MCF 10A (cell line): ENCODE measurements at regions not wholly inside any gene's neighbourhood (a gene's known extent, or its start where the extent isn't known, plus 50 kb on each side); places are given as distances from the start of the nearest gene placed in this dataset.

Source experiments
- BruUV-seq: library from RNA; stranded (reverse); fragments of 400-500 nt; replicated peaks from 2 replicates; lab custom pipeline; 2021; lab: Mats Ljungman, UMichigan
- CTCF ChIA-PET: fragments of 300-600 bp; sonication (Branson Sonifier 250); formaldehyde crosslinking; extraction: SDS; loops from one replicate; lab custom pipeline; 2021; ENCODE audit warnings: antibody characterized with exemption, inconsistent platforms; lab: Yijun Ruan, JAX
- POLR2A ChIA-PET: fragments of 300-600, 350-650 bp; sonication (Branson Sonifier 250); formaldehyde crosslinking; extraction: SDS; loops from one replicate; lab custom pipeline; 2020; ENCODE audit warnings: antibody characterized with exemption, inconsistent platforms; lab: Yijun Ruan, JAX
- DNase-seq: peaks from one replicate; pipeline ENCODE4 v3.0.0-alpha.2; 2018; ENCODE audit not compliant: unreplicated experiment
- H3K27ac Mint-ChIP-seq: one replicate; pipeline ENCODE4 v1.8.0; 2022; ENCODE audit warnings: mild to moderate bottlenecking, low read depth, mixed read lengths; ENCODE audit not compliant: unreplicated experiment
- H3K27me3 Mint-ChIP-seq: one replicate; pipeline ENCODE4 v1.8.0; 2022; ENCODE audit warnings: mixed read lengths; ENCODE audit not compliant: insufficient read depth, unreplicated experiment
- H3K36me3 Mint-ChIP-seq: one replicate; pipeline ENCODE4 v1.8.0; 2022; ENCODE audit warnings: mild to moderate bottlenecking, moderate library complexity, mixed read lengths; ENCODE audit not compliant: insufficient read depth, unreplicated experiment
- H3K4me1 Mint-ChIP-seq: one replicate; pipeline ENCODE4 v1.8.0; 2022; ENCODE audit warnings: mixed read lengths; ENCODE audit not compliant: insufficient read depth, unreplicated experiment
- H3K4me3 Mint-ChIP-seq: one replicate; pipeline ENCODE4 v1.8.0; 2022; ENCODE audit warnings: mild to moderate bottlenecking, moderate library complexity, mixed read lengths; ENCODE audit not compliant: unreplicated experiment
- H3K9me3 Mint-ChIP-seq: one replicate; pipeline ENCODE4 v1.8.0; 2022; ENCODE audit warnings: mixed read lengths; ENCODE audit not compliant: unreplicated experiment
- CTCF ChIP-seq: fragments of 200-600 bp; IDR thresholded peaks from one replicate; pipeline ENCODE4 v1.8.0; 2022; ENCODE audit warnings: antibody characterized with exemption, mild to moderate bottlenecking; ENCODE audit not compliant: unreplicated experiment
- intact Hi-C: fragments of 100-400 bp; cut with micrococcal nuclease; formaldehyde crosslinking; loops from 2 replicates; pipeline ENCODE4 v1.14.1; 2022

DNA sequence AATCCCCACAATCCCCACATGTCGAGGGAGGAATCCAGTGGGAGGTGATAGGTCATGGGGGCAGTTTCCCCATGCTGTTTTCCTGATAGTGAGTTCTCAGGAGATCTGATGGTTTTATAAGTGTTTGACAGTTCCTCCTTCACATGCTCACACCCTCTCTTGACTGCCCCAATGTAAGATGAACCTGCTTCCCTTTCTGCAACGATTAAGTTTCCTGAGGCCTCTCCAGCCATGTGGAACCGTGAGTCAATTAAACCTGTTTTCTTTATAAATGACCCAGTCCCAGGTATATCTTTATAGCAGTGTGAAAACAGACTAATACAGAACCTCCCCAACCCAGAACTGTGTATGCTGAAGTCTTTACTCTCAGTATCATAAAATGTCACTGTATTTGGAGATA, 289.5 kb upstream of the MMADHC start:
- CTCF ChIA-PET: no interaction called here
- Mint-ChIP-seq H3K27me3 (no peaks in the 10 kb centered on the region), H3K4me3 (no peak overlapping the region), H3K9me3 (no peaks in the 10 kb centered on the region), H3K4me1 (peaks cover 6% of the 10 kb centered on the region), H3K36me3 (no peaks in the 10 kb centered on the region), H3K27ac (no peak overlapping the region)
- intact Hi-C loops: no loop called here
- no peak for DNase-seq
- no TSS peak for BruUV-seq
- TF ChIP-seq CTCF: no peak
- POLR2A ChIA-PET: no interaction called here

DNA sequence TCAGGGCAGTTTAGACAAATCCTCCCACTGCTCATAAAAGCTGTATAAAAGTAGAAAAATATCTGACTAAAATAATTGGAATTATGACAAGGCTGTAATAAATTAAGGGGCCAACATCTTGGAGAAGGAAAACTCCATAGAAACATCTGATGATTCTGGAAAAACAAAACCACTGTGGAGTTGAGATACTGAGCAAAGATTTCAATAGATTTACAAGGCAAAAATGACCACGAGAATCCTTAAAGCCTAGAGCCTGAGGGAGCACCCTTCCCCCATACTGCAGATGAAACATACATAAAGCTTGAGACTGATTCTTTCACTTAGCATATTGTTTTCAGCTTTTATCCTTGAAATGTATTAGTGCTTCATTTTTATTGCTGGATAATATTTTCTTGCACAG, 286.4 kb upstream of the MMADHC start:
- Mint-ChIP-seq H3K4me1 (peaks cover 6% of the 10 kb centered on the region), H3K27ac (no peak overlapping the region), H3K36me3 (peaks cover 7% of the 10 kb centered on the region), H3K4me3 (no peak overlapping the region), H3K9me3 (no peaks in the 10 kb centered on the region), H3K27me3 (no peaks in the 10 kb centered on the region)
- DNase-seq: no peak
- intact Hi-C loops: no loop called here
- BruUV-seq: no TSS peak
- CTCF ChIA-PET: interaction anchor here (0.6 kb wide), 1 partner anchor 12 kb away, joined by 3 read pairs; no protein-coding TSS in a partner anchor
- POLR2A ChIA-PET: interaction anchor here (0.5 to 0.7 kb wide), 2 partner anchors 10 to 16 kb away, joined by 3 to 5 read pairs; no protein-coding TSS in a partner anchor
- TF ChIP-seq CTCF: no peak

- Mint-ChIP-seq H3K4me3 (no peak overlapping the region), H3K27me3 (no peaks in the 10 kb centered on the region), H3K27ac (no peak overlapping the region), H3K4me1 (peaks cover under 1% of the 10 kb centered on the region), H3K36me3 (peaks cover 7% of the 10 kb centered on the region), H3K9me3 (no peaks in the 10 kb centered on the region)
- CTCF ChIA-PET: interaction anchor here (0.6 kb wide), 1 partner anchor 1855 kb away, joined by 3 read pairs; no protein-coding TSS in a partner anchor
- no peak for TF ChIP-seq CTCF
- intact Hi-C loops: no loop called here
- POLR2A ChIA-PET: no interaction called here
- BruUV-seq: no TSS peak
- no peak for DNase-seq
Observed at GRCh38 chr2:149872638-149873150, 285.1 kb upstream of the MMADHC start.

- TF ChIP-seq CTCF: no peak
- no TSS peak for BruUV-seq
- no peak for DNase-seq
- no peak overlapping the region for H3K27ac Mint-ChIP-seq
- POLR2A ChIA-PET: no interaction called here
- no peaks in the 10 kb centered on the region for H3K9me3 Mint-ChIP-seq
- H3K36me3 Mint-ChIP-seq: peaks cover 7% of the 10 kb centered on the region
- H3K4me3 Mint-ChIP-seq: no peak overlapping the region
- intact Hi-C loops: no loop called here
- H3K27me3 Mint-ChIP-seq: no peaks in the 10 kb centered on the region
- no peaks in the 10 kb centered on the region for H3K4me1 Mint-ChIP-seq
- CTCF ChIA-PET: interaction anchor here (0.6 kb wide), 1 partner anchor 1856 kb away, joined by 3 read pairs; no protein-coding TSS in a partner anchor
Observed at GRCh38 chr2:149872041-149872440, 284.5 kb upstream of the MMADHC start.
